SK-N-SH (cell line): ENCODE measurements at regions not wholly inside any gene's neighbourhood (a gene's known extent, or its start where the extent isn't known, plus 50 kb on each side); places are given as distances from the start of the nearest gene placed in this dataset.

ENCODE experiments used
- CHD2 ChIP-seq: fragments of 150-350 bp; IDR thresholded peaks from 2 replicates; pipeline ENCODE4 v1.6.1; 2018; ENCODE audit warnings: low read length; ENCODE audit not compliant: partially characterized antibody
- CTCF ChIP-seq: fragments of 200-600 bp; sonication (generic); IDR thresholded peaks from 2 replicates; pipeline ENCODE4 v1.6.1; 2017; ENCODE audit warnings: antibody characterized with exemption, mild to moderate bottlenecking, moderate library complexity
- EP300 ChIP-seq, 2 experiments: IDR thresholded peaks; 2 replicates each; pipeline versions ENCODE4 v1.4.0 to v1.6.1; 2012; ENCODE audit warnings: borderline replicate concordance in 1 of 2, low read depth in 1 of 2, low read length in 1 of 2
- GABPA ChIP-seq: IDR thresholded peaks from 2 replicates; pipeline ENCODE4 v1.4.0; 2012; ENCODE audit warnings: low read depth, mild to moderate bottlenecking
- MAX ChIP-seq: IDR thresholded peaks from 2 replicates; pipeline ENCODE4 v1.4.0; 2012; ENCODE audit warnings: low read depth
- MXI1 ChIP-seq: IDR thresholded peaks from 2 replicates; pipeline ENCODE4 v1.6.1; 2012; ENCODE audit warnings: mild to moderate bottlenecking, low read depth, low read length, improper control_type of control experiment
- POLR2AphosphoS5 ChIP-seq: IDR thresholded peaks from 2 replicates; pipeline ENCODE4 v1.6.1; 2012; ENCODE audit warnings: low read depth, low read length
- RAD21 ChIP-seq: IDR thresholded peaks from 2 replicates; pipeline ENCODE4 v1.6.1; 2012; ENCODE audit warnings: mild to moderate bottlenecking, low read length
- RCOR1 ChIP-seq: fragments of 150-350 bp; IDR thresholded peaks from 2 replicates; pipeline ENCODE4 v1.6.1; 2017; ENCODE audit warnings: antibody characterized with exemption, low read length
- RFX5 ChIP-seq: IDR thresholded peaks from 2 replicates; pipeline ENCODE4 v1.6.1; 2012; ENCODE audit warnings: mild to moderate bottlenecking, improper control_type of control experiment, low read length
- TEAD4 ChIP-seq: IDR thresholded peaks from 2 replicates; pipeline ENCODE4 v1.4.0; 2012; ENCODE audit warnings: mild to moderate bottlenecking, borderline replicate concordance; ENCODE audit not compliant: insufficient read depth
- USF1 ChIP-seq: IDR thresholded peaks from 2 replicates; pipeline ENCODE4 v1.4.0; 2012; ENCODE audit warnings: low read depth, borderline replicate concordance
- YY1 ChIP-seq: IDR thresholded peaks from 2 replicates; pipeline ENCODE4 v1.4.0; 2012; ENCODE audit warnings: low read depth, mild to moderate bottlenecking

- TF ChIP-seq CTCF (no peak), EP300 (IDR thresholded peaks at IDR 0.05; ENCODE audit: borderline replicate concordance in 1 of 2, low read depth in 1 of 2, low read length in 1 of 2) (no peak), MAX (no peak), USF1 (no peak), POLR2AphosphoS5 (no peak), RFX5 (no peak), RCOR1 (no peak), CHD2 (no peak), TEAD4 (no peak), RAD21 (no peak), MXI1 (no peak), GABPA (no peak), YY1 (no peak)
Measured at GRCh38 chr1:5686195-5686594, 306.0 kb downstream of the NPHP4 start.
